NCI-H187 treated with DMSO at 0.1 percent for 48 hours (cell line): ENCODE measurements at regions not wholly inside any gene's neighbourhood (a gene's known extent, or its start where the extent isn't known, plus 50 kb on each side); places are given as distances from the start of the nearest gene placed in this dataset.

Experiments
- DNase-seq: peaks from one replicate; lab custom pipeline; 2025; lab: John Stamatoyannopoulos, UW

GRCh38 chr2:240298117-240298790 lies 137.2 kb upstream of the GPC1 start:
- DNase-seq: no peak

- no peak for DNase-seq
Observed at GRCh38 chr2:240298803-240299709, 136.4 kb upstream of the GPC1 start.

GRCh38 chr2:240299710-240300068 lies 135.8 kb upstream of the GPC1 start:
- DNase-seq: no peak

GRCh38 chr2:240300261-240300821 lies 135.1 kb upstream of the GPC1 start:
- no peak for DNase-seq

- no peak for DNase-seq
Observed at GRCh38 chr2:240300840-240301239, 134.6 kb upstream of the GPC1 start.

GRCh38 chr2:240301256-240301795 lies 134.1 kb upstream of the GPC1 start:
- DNase-seq: no peak

- no peak for DNase-seq
Observed at GRCh38 chr2:240302041-240302440, 133.4 kb upstream of the GPC1 start.

GRCh38 chr2:240302933-240303595 lies 132.4 kb upstream of the GPC1 start:
- no peak for DNase-seq

GRCh38 chr2:240303896-240304745 lies 131.3 kb upstream of the GPC1 start:
- DNase-seq: no peak

- no peak for DNase-seq
Observed at GRCh38 chr2:240304746-240305161, 130.7 kb upstream of the GPC1 start.

GRCh38 chr2:240305369-240305962 lies 130.0 kb upstream of the GPC1 start:
- no peak for DNase-seq

- DNase-seq: no peak
Observed at GRCh38 chr2:240306185-240306584, 129.3 kb upstream of the GPC1 start.

- DNase-seq: no peak
Observed at GRCh38 chr2:240308111-240308651, 127.3 kb upstream of the GPC1 start.

GRCh38 chr2:240309214-240309613 lies 126.2 kb upstream of the GPC1 start:
- no peak for DNase-seq

GRCh38 chr2:240310201-240310600 lies 125.3 kb upstream of the GPC1 start:
- no peak for DNase-seq

- DNase-seq: no peak
Observed at GRCh38 chr2:240310645-240311044, 124.8 kb upstream of the GPC1 start.

GRCh38 chr2:240311821-240312220 lies 123.6 kb upstream of the GPC1 start:
- no peak for DNase-seq

- no peak for DNase-seq
Observed at GRCh38 chr2:240319221-240319854, 116.1 kb upstream of the GPC1 start.

GRCh38 chr2:240319855-240320203 lies 115.6 kb upstream of the GPC1 start:
- DNase-seq: no peak
